HepG2 (cell line): ENCODE measurements at regions not wholly inside any gene's neighbourhood (a gene's known extent, or its start where the extent isn't known, plus 50 kb on each side); places are given as distances from the start of the nearest gene placed in this dataset.

Source experiments
- ATAC-seq: fragments of 200-7000 bp; cut with Tn5 transposase; 3 replicates; pipeline ENCODE4 v1.9.1; 2020; ENCODE audit warnings: mild to moderate bottlenecking, moderate library complexity
- BruUV-seq: library from RNA; stranded (reverse); fragments of 400-500 nt; replicated peaks from 2 replicates; lab custom pipeline; 2021; lab: Mats Ljungman, UMichigan
- CTCF ChIA-PET: fragments of 300-600 bp; formaldehyde crosslinking; extraction: SDS; loops from one replicate; lab custom pipeline; 2021; ENCODE audit warnings: low total read pairs, inconsistent platforms, low intra/inter-chr PET ratio; lab: Yijun Ruan, JAX
- POLR2A ChIA-PET: fragments of 350-600 bp; sonication (Branson Sonifier 250); formaldehyde crosslinking; loops from one replicate; lab custom pipeline; 2020; ENCODE audit warnings: antibody characterized with exemption, inconsistent platforms; lab: Yijun Ruan, JAX
- DNase-seq: peaks from one replicate; pipeline ENCODE4 v3.0.0-alpha.2; 2015; ENCODE audit warnings: low spot score
- FAIRE-seq: peaks from 3 replicates; lab custom pipeline; 2011; peaks lifted over from hg19 to GRCh38; lab: Jason Lieb, UNC
- H2AFZ ChIP-seq: one replicate; pipeline ENCODE4 v1.6.1; 2011; ENCODE audit warnings: low read length, inconsistent platforms
- H3K27ac ChIP-seq: fragments of 300-600 bp; 3 replicates; pipeline ENCODE4 v1.8.0; 2011; ENCODE audit warnings: mixed run types, mild to moderate bottlenecking, mixed read lengths, low read length, inconsistent platforms; ENCODE audit not compliant: insufficient read depth; ENCODE audit errors: extremely low read length
- H3K27me3 ChIP-seq, 2 experiments: fragments of 200-600 bp in 1 of 2; 2 replicates in 1 of 2; 3 replicates in 1 of 2; pipeline versions ENCODE4 v1.6.0 to v1.8.0; 2011; ENCODE audit warnings: low read length in 2 of 2, mild to moderate bottlenecking in 2 of 2, moderate library complexity in 2 of 2, inconsistent platforms in 1 of 2; ENCODE audit not compliant: insufficient read depth in 2 of 2, control insufficient read depth in 1 of 2
- H3K36me3 ChIP-seq, 2 experiments: fragments of 200-600 bp in 1 of 2; replicated peaks in 1 of 2; 2 replicates in 1 of 2; 3 replicates in 1 of 2; pipeline versions ENCODE4 v1.5.1 to v1.8.0; 2011; ENCODE audit warnings: low read length in 2 of 2, inconsistent platforms in 1 of 2; ENCODE audit not compliant: insufficient read depth in 2 of 2, control insufficient read depth in 1 of 2
- H3K4me1 ChIP-seq: 2 replicates; pipeline ENCODE4 v1.5.1; 2012; ENCODE audit warnings: low read length, inconsistent platforms; ENCODE audit not compliant: insufficient read depth
- H3K4me2 ChIP-seq: 2 replicates; pipeline ENCODE4 v1.6.0; 2011; ENCODE audit warnings: low read depth, low read length, inconsistent platforms
- H3K4me3 ChIP-seq, 3 experiments: fragments of 200-600 bp in 1 of 3; sonication (generic), shearing (Covaris generic) in 1 of 3; replicated peaks in 1 of 3; 2 replicates each; pipeline ENCODE4 v1.5.1; 2011 to 2016; ENCODE audit warnings: low read length in 3 of 3, inconsistent platforms in 2 of 3, low read depth in 2 of 3, mild to moderate bottlenecking in 2 of 3, control low read depth in 1 of 3, mixed read lengths in 1 of 3; ENCODE audit not compliant: insufficient read depth in 1 of 3
- H3K79me2 ChIP-seq: one replicate; pipeline ENCODE4 v1.6.1; 2011; ENCODE audit warnings: low read length, inconsistent platforms; ENCODE audit not compliant: insufficient read depth
- H3K9ac ChIP-seq: 2 replicates; pipeline ENCODE4 v1.6.0; 2011; ENCODE audit warnings: mild to moderate bottlenecking, low read depth, low read length, inconsistent platforms; ENCODE audit not compliant: insufficient read depth
- H3K9me3 ChIP-seq: 2 replicates; pipeline ENCODE4 v1.5.1; 2012; ENCODE audit warnings: mild to moderate bottlenecking, low read length
- H4K20me1 ChIP-seq: 2 replicates; pipeline ENCODE4 v1.6.0; 2011; ENCODE audit warnings: inconsistent platforms, mild to moderate bottlenecking, low read length, moderate library complexity; ENCODE audit not compliant: insufficient read depth
- GLI4 ChIP-seq: sonication (generic); formaldehyde crosslinking; IDR thresholded peaks from 2 replicates; pipeline ENCODE4 v1.5.1; 2020; ENCODE audit warnings: missing genetic modification reagents, mild to moderate bottlenecking, moderate library complexity, borderline replicate concordance
- HDAC2 ChIP-seq: sonication (generic); formaldehyde crosslinking; IDR thresholded peaks from 2 replicates; pipeline ENCODE4 v1.4.0; 2020; ENCODE audit warnings: missing genetic modification reagents
- ISL2 ChIP-seq: sonication (generic); formaldehyde crosslinking; IDR thresholded peaks from 2 replicates; pipeline ENCODE4 v1.5.0; 2020; ENCODE audit warnings: missing genetic modification reagents
- KDM6A ChIP-seq: IDR thresholded peaks from 2 replicates; pipeline ENCODE4 v1.6.1; 2016; ENCODE audit warnings: low read depth
- KLF9 ChIP-seq: IDR thresholded peaks from 2 replicates; pipeline ENCODE4 v1.6.1; 2016; ENCODE audit warnings: low read depth
- MLLT10 ChIP-seq: sonication (generic); formaldehyde crosslinking; IDR thresholded peaks from 2 replicates; pipeline ENCODE4 v1.4.0; 2020; ENCODE audit warnings: missing genetic modification reagents
- SALL1 ChIP-seq: sonication (generic); formaldehyde crosslinking; IDR thresholded peaks from 2 replicates; pipeline ENCODE4 v1.8.0; 2022; ENCODE audit warnings: mild to moderate bottlenecking, missing genetic modification reagents
- ZBTB8A ChIP-seq: sonication (generic); formaldehyde crosslinking; IDR thresholded peaks from 2 replicates; pipeline ENCODE4 v1.4.0; 2020; ENCODE audit warnings: mild to moderate bottlenecking, low read depth, missing genetic modification reagents, borderline replicate concordance
- ZKSCAN8 ChIP-seq: IDR thresholded peaks from 2 replicates; pipeline ENCODE4 v1.6.1; 2016; ENCODE audit warnings: borderline replicate concordance, missing genetic modification reagents, missing compliant biosample characterization
- ZNF839 ChIP-seq: sonication (generic); formaldehyde crosslinking; IDR thresholded peaks from 2 replicates; pipeline ENCODE4 v1.4.0; 2020; ENCODE audit warnings: missing genetic modification reagents, mild to moderate bottlenecking, borderline replicate concordance
- WGBS: methylation state at CpG from one replicate; pipeline ENCODE4 v1.1.6; 2017; ENCODE audit warnings: low lambda C conversion rate; 5-methylcytosine and 5-hydroxymethylcytosine counted together
- in situ Hi-C: cut with HindIII; loops from 2 replicates; pipeline ENCODE4 v1.10.0; 2017; ENCODE audit warnings: low pct_unique_long_range_greater_than_20kb; ENCODE audit not compliant: extremely low pct_ligation_motif_present
- intact Hi-C: fragments of 100-400 bp; cut with micrococcal nuclease; formaldehyde crosslinking; loops from one replicate; pipeline ENCODE4 v1.10.0; 2022; ENCODE audit not compliant: unreplicated experiment
- TF ChIP-seq, protein P1 (sequence below): IDR thresholded peaks from 2 replicates; pipeline ENCODE4 v1.6.1; 2012; ENCODE audit warnings: inconsistent platforms
- TF ChIP-seq, protein P2 (sequence below): sonication (generic); formaldehyde crosslinking; IDR thresholded peaks from 2 replicates; pipeline ENCODE4 v1.4.0; 2020; ENCODE audit warnings: low read depth, mild to moderate bottlenecking, missing genetic modification reagents
- TF ChIP-seq, protein P3 (sequence below): sonication (generic); formaldehyde crosslinking; IDR thresholded peaks from 2 replicates; pipeline ENCODE4 v1.9.0; 2022; ENCODE audit warnings: missing genetic modification reagents, mild to moderate bottlenecking, borderline replicate concordance
- TF ChIP-seq, protein P4 (sequence below): sonication (generic); formaldehyde crosslinking; IDR thresholded peaks from 2 replicates; pipeline ENCODE4 v1.4.0; 2020; ENCODE audit warnings: missing genetic modification reagents

DNA sequence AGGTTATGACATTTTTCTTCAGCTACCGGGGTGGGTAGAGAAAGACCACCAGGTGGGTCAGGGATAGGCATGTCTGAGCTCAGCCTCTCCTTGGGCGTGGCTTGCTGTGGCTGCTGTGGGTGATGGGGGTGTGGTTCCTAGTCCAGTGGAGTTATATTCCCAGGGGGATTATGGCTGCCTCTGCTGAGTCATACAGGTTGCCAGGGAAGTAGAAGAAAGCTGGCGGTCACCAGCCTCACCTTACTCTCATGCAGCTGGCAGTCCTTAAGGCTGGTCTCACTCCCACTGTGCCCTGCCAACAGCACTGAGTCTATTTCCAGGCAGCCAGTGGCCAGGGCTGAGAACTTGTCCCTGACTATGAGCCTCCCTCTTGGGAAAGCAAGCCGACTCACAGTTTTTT, 130.0 kb downstream of the SCP2D1 start (continued):
- TF ChIP-seq GLI4 (CRISPR knock-in tag) = no peak
- TF ChIP-seq, protein P1, sequence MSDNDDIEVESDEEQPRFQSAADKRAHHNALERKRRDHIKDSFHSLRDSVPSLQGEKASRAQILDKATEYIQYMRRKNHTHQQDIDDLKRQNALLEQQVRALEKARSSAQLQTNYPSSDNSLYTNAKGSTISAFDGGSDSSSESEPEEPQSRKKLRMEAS = no peak
- TF ChIP-seq, all 625 proteins: peak for 0

DNA sequence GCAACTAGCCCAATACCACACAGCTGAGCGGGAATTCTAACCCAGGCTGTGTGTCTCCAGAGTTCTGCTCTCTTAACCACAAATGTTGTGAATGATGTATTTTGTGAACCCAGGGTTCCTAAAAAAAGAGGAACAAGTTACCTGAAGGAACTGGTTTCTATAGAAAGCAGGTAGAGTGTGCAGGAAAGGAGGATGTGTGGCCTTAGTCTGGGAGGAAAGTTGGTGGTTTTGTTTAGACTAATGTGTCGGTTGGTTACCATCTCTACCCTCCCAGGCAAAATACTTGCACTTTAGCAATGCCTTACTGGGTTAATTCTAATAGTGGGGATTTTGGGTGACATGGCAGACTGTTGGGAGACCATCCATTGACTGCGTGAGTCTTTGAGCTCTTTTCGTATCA, 143.3 kb downstream of the SCP2D1 start:
- no TSS peak for BruUV-seq
- intact Hi-C loops = no loop called here
- 9% methylated on average over 4 of the region's 4 CpGs for WGBS
- POLR2A ChIA-PET = no interaction called here
- Histone ChIP-seq H3K4me3 (no peak overlapping the region), H3K4me1 (no peaks in the 10 kb centered on the region), H3K9me3 (no peaks in the 10 kb centered on the region)
- TF ChIP-seq ISL2 (CRISPR knock-in tag) = no peak
- TF ChIP-seq ZKSCAN8 = no peak
- TF ChIP-seq SALL1 (CRISPR knock-in tag) = no peak
- TF ChIP-seq, protein P2, sequence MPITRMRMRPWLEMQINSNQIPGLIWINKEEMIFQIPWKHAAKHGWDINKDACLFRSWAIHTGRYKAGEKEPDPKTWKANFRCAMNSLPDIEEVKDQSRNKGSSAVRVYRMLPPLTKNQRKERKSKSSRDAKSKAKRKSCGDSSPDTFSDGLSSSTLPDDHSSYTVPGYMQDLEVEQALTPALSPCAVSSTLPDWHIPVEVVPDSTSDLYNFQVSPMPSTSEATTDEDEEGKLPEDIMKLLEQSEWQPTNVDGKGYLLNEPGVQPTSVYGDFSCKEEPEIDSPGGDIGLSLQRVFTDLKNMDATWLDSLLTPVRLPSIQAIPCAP (CRISPR knock-in tag) = no peak
- TF ChIP-seq KDM6A (CRISPR knock-in tag) = no peak
- no peak for TF ChIP-seq MLLT10
- TF ChIP-seq, protein P3, sequence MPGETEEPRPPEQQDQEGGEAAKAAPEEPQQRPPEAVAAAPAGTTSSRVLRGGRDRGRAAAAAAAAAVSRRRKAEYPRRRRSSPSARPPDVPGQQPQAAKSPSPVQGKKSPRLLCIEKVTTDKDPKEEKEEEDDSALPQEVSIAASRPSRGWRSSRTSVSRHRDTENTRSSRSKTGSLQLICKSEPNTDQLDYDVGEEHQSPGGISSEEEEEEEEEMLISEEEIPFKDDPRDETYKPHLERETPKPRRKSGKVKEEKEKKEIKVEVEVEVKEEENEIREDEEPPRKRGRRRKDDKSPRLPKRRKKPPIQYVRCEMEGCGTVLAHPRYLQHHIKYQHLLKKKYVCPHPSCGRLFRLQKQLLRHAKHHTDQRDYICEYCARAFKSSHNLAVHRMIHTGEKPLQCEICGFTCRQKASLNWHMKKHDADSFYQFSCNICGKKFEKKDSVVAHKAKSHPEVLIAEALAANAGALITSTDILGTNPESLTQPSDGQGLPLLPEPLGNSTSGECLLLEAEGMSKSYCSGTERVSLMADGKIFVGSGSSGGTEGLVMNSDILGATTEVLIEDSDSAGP (CRISPR knock-in tag) = no peak
- no peak for TF ChIP-seq ZBTB8A (CRISPR knock-in tag)
- TF ChIP-seq ZNF839 = no peak
- TF ChIP-seq, protein P4, sequence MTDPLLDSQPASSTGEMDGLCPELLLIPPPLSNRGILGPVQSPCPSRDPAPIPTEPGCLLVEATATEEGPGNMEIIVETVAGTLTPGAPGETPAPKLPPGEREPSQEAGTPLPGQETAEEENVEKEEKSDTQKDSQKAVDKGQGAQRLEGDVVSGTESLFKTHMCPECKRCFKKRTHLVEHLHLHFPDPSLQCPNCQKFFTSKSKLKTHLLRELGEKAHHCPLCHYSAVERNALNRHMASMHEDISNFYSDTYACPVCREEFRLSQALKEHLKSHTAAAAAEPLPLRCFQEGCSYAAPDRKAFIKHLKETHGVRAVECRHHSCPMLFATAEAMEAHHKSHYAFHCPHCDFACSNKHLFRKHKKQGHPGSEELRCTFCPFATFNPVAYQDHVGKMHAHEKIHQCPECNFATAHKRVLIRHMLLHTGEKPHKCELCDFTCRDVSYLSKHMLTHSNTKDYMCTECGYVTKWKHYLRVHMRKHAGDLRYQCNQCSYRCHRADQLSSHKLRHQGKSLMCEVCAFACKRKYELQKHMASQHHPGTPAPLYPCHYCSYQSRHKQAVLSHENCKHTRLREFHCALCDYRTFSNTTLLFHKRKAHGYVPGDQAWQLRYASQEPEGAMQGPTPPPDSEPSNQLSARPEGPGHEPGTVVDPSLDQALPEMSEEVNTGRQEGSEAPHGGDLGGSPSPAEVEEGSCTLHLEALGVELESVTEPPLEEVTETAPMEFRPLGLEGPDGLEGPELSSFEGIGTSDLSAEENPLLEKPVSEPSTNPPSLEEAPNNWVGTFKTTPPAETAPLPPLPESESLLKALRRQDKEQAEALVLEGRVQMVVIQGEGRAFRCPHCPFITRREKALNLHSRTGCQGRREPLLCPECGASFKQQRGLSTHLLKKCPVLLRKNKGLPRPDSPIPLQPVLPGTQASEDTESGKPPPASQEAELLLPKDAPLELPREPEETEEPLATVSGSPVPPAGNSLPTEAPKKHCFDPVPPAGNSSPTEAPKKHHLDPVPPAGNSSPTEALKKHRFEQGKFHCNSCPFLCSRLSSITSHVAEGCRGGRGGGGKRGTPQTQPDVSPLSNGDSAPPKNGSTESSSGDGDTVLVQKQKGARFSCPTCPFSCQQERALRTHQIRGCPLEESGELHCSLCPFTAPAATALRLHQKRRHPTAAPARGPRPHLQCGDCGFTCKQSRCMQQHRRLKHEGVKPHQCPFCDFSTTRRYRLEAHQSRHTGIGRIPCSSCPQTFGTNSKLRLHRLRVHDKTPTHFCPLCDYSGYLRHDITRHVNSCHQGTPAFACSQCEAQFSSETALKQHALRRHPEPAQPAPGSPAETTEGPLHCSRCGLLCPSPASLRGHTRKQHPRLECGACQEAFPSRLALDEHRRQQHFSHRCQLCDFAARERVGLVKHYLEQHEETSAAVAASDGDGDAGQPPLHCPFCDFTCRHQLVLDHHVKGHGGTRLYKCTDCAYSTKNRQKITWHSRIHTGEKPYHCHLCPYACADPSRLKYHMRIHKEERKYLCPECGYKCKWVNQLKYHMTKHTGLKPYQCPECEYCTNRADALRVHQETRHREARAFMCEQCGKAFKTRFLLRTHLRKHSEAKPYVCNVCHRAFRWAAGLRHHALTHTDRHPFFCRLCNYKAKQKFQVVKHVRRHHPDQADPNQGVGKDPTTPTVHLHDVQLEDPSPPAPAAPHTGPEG (CRISPR knock-in tag) = no peak
- TF ChIP-seq HDAC2 = no peak
- TF ChIP-seq KLF9 = no peak
- TF ChIP-seq, all 625 proteins: peak for 0
- no peak overlapping the region for H3K9ac ChIP-seq
- CTCF ChIA-PET = no interaction called here
- H4K20me1 ChIP-seq = no peaks in the 10 kb centered on the region
- H2AFZ ChIP-seq = no peak overlapping the region
- FAIRE-seq (no peak), ATAC-seq (no peak), DNase-seq (no peak)
- no peaks in the 10 kb centered on the region for H3K27me3 ChIP-seq
- in situ Hi-C loops = no loop called here
- H3K79me2 ChIP-seq = no peaks in the 10 kb centered on the region
- no peaks in the 10 kb centered on the region for H3K36me3 ChIP-seq
- no peak overlapping the region for H3K4me2 ChIP-seq
- H3K27ac ChIP-seq = no peak overlapping the region
